22Rv1 (cell line): ENCODE measurements at regions not wholly inside any gene's neighbourhood (a gene's known extent, or its start where the extent isn't known, plus 50 kb on each side); places are given as distances from the start of the nearest gene placed in this dataset.

ENCODE experiments used
- CTCF ChIP-seq: fragments of 450-650 bp; IDR thresholded peaks from 2 replicates; pipeline ENCODE4 v1.5.1; 2017; ENCODE audit warnings: mild to moderate bottlenecking
- ZFX ChIP-seq: fragments of 450-650 bp; IDR thresholded peaks from 2 replicates; pipeline ENCODE4 v1.6.1; 2017; ENCODE audit warnings: antibody characterized with exemption, borderline replicate concordance

- TF ChIP-seq CTCF (peak; percentile 34), ZFX (no peak)
Measured at GRCh38 chrX:87338510-87338909, 179.1 kb upstream of the KLHL4 start.
